Frontal cortex (tissue), 3 donors: ENCODE measurements at regions not wholly inside any gene's neighbourhood (a gene's known extent, or its start where the extent isn't known, plus 50 kb on each side); places are given as distances from the start of the nearest gene placed in this dataset.

Experiments used
- DNase-seq, 2 donors: peaks; one replicate each; pipeline ENCODE4 v3.0.0; 2012; ENCODE audit warnings: low spot score in 2 of 2
- FAIRE-seq: peaks from 2 replicates; lab custom pipeline; 2012; peaks lifted over from hg19 to GRCh38; lab: Jason Lieb, UNC
- donor health status: control.
- donor health status: control.
- donor health status: control.

- DNase-seq (no peak), FAIRE-seq (no peak)
Measured at GRCh38 chr4:8703857-8704495, 111.4 kb downstream of the CPZ start.

GRCh38 chr4:8703401-8703696 lies 110.8 kb downstream of the CPZ start:
- no peak for FAIRE-seq
- DNase-seq: no peak

- FAIRE-seq: no peak
- DNase-seq: no peak
Measured at GRCh38 chr4:8702516-8703400, 110.2 kb downstream of the CPZ start.

GRCh38 chr4:8702020-8702495 lies 109.5 kb downstream of the CPZ start:
- DNase-seq: no peak
- no peak for FAIRE-seq

GRCh38 chr4:8701126-8702019 lies 108.8 kb downstream of the CPZ start:
- no peak for FAIRE-seq
- no peak for DNase-seq

GRCh38 chr4:8700531-8700930 lies 108.0 kb downstream of the CPZ start:
- no peak for FAIRE-seq

GRCh38 chr4:8699479-8700145 lies 107.0 kb downstream of the CPZ start:
- FAIRE-seq (no peak), DNase-seq (no peak)

More at GRCh38 chr4:8700531-8700930, 108.0 kb downstream of the CPZ start:
- DNase-seq: no peak

- FAIRE-seq (no peak), DNase-seq (no peak)
Measured at GRCh38 chr4:8699063-8699385, 106.5 kb downstream of the CPZ start.

GRCh38 chr4:8698341-8699062 lies 105.9 kb downstream of the CPZ start:
- FAIRE-seq (no peak), DNase-seq (no peak)

GRCh38 chr4:8697826-8698225 lies 105.3 kb downstream of the CPZ start:
- DNase-seq (no peak), FAIRE-seq (no peak)

- no peak for DNase-seq
- no peak for FAIRE-seq
Measured at GRCh38 chr4:8696369-8697127, 104.0 kb downstream of the CPZ start.

- DNase-seq (no peak), FAIRE-seq (no peak)
Measured at GRCh38 chr4:8695237-8696219, 103.0 kb downstream of the CPZ start.

- DNase-seq: no peak
Measured at GRCh38 chr4:8694651-8695151, 102.1 kb downstream of the CPZ start.

GRCh38 chr4:8694226-8694625 lies 101.7 kb downstream of the CPZ start:
- no peak for FAIRE-seq

More at GRCh38 chr4:8694651-8695151, 102.1 kb downstream of the CPZ start:
- FAIRE-seq: no peak

GRCh38 chr4:8691151-8691775 lies 98.7 kb downstream of the CPZ start:
- DNase-seq (no peak), FAIRE-seq (no peak)

More at GRCh38 chr4:8694226-8694625, 101.7 kb downstream of the CPZ start:
- DNase-seq: no peak

GRCh38 chr4:8690216-8691150 lies 97.9 kb downstream of the CPZ start:
- FAIRE-seq: no peak
- DNase-seq: no peak
